NB4 (cell line): ENCODE measurements at regions not wholly inside any gene's neighbourhood (a gene's known extent, or its start where the extent isn't known, plus 50 kb on each side); places are given as distances from the start of the nearest gene placed in this dataset.

ENCODE experiments used
- DNase-seq: peaks from one replicate; pipeline ENCODE4 v3.0.0; 2010; ENCODE audit warnings: low read depth
- H3K4me3 ChIP-seq: one replicate; pipeline ENCODE4 v1.5.1; 2011; ENCODE audit warnings: mild to moderate bottlenecking, low read depth, low read length, moderate library complexity
- MYC ChIP-seq: IDR thresholded peaks from 2 replicates; pipeline ENCODE4 v1.6.1; 2011; ENCODE audit warnings: low read depth, low read length
- POLR2A ChIP-seq: IDR thresholded peaks from 2 replicates; pipeline ENCODE4 v1.6.1; 2011; ENCODE audit warnings: mild to moderate bottlenecking; ENCODE audit not compliant: insufficient read length; ENCODE audit errors: extremely low read depth
- TF ChIP-seq, protein P1 (sequence below): IDR thresholded peaks from 2 replicates; pipeline ENCODE4 v1.6.1; 2011; ENCODE audit warnings: low read depth, low read length
- TF ChIP-seq, protein P2 (sequence below): IDR thresholded peaks from one replicate; pipeline ENCODE4 v1.5.1; 2012; ENCODE audit warnings: low read depth, low read length

DNA sequence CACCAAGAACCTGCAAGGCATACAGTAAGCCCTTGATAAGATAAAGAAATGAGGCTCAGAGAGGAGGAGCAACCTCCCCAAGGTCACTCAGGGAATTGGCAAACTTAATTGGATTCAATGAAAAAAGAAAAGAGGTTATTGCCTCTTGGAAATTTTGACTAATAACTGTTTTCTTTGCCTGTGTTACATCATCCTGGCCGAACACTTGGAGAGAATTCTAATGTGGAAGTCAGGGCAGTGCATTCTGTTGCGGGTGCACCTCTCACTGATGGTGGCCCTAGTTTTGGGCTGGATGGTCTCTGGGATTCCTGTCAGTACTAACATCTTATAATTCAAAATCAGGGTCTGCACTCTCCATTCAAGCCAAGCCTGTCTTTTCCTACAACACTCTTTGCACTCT, 186.2 kb upstream of the BCOR start:
- TF ChIP-seq MYC (no peak), POLR2A (no peak)
- TF ChIP-seq, protein P1, sequence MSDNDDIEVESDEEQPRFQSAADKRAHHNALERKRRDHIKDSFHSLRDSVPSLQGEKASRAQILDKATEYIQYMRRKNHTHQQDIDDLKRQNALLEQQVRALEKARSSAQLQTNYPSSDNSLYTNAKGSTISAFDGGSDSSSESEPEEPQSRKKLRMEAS, result no peak
- TF ChIP-seq, protein P2, sequence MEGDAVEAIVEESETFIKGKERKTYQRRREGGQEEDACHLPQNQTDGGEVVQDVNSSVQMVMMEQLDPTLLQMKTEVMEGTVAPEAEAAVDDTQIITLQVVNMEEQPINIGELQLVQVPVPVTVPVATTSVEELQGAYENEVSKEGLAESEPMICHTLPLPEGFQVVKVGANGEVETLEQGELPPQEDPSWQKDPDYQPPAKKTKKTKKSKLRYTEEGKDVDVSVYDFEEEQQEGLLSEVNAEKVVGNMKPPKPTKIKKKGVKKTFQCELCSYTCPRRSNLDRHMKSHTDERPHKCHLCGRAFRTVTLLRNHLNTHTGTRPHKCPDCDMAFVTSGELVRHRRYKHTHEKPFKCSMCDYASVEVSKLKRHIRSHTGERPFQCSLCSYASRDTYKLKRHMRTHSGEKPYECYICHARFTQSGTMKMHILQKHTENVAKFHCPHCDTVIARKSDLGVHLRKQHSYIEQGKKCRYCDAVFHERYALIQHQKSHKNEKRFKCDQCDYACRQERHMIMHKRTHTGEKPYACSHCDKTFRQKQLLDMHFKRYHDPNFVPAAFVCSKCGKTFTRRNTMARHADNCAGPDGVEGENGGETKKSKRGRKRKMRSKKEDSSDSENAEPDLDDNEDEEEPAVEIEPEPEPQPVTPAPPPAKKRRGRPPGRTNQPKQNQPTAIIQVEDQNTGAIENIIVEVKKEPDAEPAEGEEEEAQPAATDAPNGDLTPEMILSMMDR, result no peak

DNA sequence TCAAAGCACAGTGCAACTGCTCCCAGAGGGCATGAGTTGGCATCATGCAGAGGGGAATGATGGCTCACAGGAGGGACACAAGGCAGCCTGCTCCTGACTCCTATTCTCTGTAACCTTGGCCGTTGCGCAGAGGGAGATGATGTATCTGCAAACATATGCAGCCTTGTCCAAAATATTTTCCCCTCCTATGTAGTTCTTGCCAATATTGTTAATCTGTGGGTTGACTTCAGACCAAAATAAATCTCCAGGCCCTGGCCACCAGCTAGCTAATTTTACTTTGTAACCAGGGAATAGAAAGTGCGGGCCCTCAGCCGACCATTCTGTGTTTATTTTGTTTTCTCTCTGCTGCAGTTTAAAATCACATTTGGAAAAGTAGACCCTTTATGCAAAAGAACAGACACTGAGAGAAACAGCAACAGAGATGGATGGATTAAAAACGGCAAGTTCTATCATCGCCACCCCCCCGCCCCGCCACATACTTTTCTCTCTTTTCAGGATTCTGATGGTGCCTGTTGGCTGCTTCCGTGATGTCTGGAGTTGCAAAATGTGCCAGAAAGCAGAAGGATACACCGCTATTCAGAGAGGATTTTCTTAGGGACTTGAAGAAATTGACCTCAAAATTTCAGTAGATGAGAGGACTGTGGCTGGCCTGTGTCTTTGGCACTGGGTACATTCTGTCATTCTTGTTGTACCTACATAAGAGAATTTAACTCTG, 185.3 kb upstream of the BCOR start:
- TF ChIP-seq, protein P2, result no peak
- TF ChIP-seq, protein P1, result no peak
- no peak for TF ChIP-seq MYC
- DNase-seq, result no peak
- H3K4me3 ChIP-seq, result no peak overlapping the region

More for the DNA sequence above, 186.2 kb upstream of the BCOR start:
- H3K4me3 ChIP-seq, result no peak overlapping the region
- no peak for DNase-seq

DNA sequence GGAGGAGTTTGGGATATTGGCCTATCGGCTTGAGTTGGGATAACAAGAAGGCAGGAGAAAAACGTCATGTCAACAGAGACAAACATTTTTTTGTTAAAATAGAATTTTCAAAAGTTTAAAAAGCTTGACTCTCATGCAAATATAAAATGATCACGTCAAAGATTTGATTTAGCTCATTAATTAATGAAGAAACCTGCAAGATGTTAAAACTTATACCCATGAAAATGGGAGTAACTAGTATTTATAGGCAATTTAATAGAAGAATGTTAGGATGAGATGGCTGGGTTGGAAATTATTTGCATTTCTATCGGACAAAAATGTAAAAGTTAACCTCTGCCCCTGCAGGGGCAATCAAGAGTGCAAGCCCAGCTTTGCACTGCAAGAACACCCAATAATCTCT, 184.6 kb upstream of the BCOR start:
- no peak for DNase-seq
- no peak overlapping the region for H3K4me3 ChIP-seq
- TF ChIP-seq POLR2A (no peak), MYC (no peak)

DNA sequence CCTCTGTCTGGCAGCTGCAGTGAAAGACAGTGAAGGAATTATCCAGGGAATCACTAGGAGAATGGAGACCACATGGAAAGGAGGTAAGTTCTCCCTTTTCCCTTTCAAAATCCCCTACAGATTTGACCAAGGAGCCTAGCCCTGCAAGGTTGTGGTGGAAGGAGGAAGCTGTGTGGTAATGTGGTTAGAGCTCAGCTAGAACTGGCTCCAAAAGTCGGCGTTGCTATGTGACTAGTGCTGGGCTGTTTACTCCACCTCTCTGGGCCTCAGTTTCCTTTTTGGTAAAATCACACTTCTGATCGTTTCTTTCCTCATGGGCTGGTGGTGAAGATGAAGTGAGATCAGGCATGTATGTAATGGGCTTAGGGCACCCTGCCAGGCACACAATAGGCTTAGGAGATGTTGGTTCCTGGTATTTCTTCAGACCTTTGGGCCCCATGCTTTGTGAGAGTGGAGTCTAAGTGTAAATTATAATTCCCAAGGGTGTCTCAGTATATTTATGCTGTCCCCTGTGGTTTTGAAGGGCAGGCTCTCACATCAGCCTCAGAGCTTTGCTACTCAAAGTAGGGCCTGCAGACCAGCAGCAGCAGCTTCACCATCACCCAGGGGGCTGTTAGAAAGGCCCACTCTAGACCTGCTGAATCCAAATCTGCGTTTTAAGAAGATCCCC, 183.7 kb upstream of the BCOR start:
- H3K4me3 ChIP-seq, result peak overlapping the region; percentile 40
- TF ChIP-seq MYC, result no peak
- TF ChIP-seq, protein P1, result no peak
- TF ChIP-seq POLR2A, result no peak
- TF ChIP-seq, protein P2, result no peak
- DNase-seq, result peak; percentile 88

DNA sequence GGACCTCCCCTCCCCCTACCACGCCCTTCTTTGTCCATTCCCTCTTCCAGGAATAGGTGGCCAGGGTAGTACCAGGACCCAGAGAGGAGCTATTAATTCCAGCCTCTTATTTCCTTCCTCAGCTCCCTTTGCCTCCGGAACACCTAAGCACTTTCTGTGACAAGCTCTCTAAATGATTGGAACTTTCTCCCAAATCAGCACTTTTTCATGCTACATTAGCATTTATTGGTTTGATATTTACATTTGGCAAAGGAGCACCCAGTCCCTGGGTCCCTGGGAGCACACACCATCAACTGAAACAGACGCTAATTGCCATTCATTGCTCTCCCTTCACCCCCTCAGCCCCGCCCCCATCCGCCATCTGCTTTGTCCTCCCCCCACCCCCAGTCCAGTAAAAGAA, 182.0 kb upstream of the BCOR start:
- no peak for DNase-seq
- H3K4me3 ChIP-seq, result no peak overlapping the region
- TF ChIP-seq POLR2A (no peak), MYC (no peak)
- TF ChIP-seq, protein P1, result no peak
- TF ChIP-seq, protein P2, result no peak

DNA sequence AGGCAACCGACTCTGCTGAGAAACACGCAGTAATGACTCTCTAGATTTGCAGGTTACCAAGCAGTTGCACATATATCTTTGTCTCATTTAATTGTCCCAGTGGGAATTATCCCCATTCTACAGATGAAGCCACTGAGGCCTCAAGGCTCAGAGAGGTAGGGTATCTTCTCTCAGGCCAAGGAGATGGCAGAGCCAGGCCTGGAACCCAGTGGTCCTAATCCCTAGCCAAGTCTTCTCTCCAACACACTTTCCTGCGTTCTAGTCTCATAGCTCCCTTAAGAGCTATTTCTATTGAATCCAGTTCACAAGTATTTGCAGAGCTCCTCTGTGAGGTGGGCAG, 181.3 kb upstream of the BCOR start:
- no peak for DNase-seq
- H3K4me3 ChIP-seq, result no peak overlapping the region

More for the DNA sequence above, 181.3 kb upstream of the BCOR start:
- TF ChIP-seq MYC, result no peak
- TF ChIP-seq, protein P1, result no peak
- TF ChIP-seq, protein P2, result no peak
- TF ChIP-seq POLR2A, result no peak
